ENCODE measurements at regions not wholly inside any gene's neighbourhood (a gene's known extent, or its start where the extent isn't known, plus 50 kb on each side); places are given as distances from the start of the nearest gene placed in this dataset.
"Not testable (repeated sequence)": the region's sequence is repeated elsewhere in the genome, so short reads cannot be mapped to it uniquely, and the experiment has no call there.

DNA sequence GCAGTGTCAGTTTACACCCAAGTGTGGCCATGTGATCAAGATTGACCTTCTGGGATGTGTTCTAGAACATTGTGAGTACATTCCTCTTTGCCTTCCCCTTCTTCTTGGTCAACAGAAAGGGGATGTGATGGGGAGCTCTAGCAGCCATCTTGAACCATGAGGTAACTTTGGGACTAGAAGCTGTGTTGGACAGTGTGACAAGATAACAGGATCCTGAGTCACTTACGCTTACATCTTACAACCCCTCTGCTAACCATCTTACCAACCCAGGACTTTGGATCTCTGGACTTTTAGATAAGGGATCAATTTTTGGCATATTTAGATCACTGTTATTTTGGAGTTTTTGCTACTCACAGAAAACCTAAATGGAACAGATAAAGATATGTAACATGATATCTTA is 625.6 kb downstream of the BCOR start:
- DNase-seq (ENCODE audit: low spot score) = no peak

DNA sequence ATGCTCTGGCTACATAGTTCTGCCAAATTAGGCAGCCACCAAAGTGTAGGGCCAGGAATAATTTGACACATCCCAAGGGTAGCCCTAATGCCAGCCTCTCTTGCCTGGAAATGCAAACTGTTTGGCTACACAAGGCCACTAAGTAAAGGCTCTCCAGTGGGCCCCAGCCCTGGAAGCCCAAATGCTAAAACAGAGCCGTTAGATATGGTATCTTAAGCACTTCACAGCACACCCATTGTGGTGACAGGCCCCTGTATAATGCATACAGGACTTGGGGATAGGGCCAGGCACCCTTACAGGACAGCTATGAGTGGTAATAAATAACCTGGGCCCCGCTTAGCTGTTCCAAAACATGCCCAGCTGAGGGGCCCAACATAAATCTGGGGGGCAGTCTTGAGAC is 623.9 kb downstream of the BCOR start:
- no peak for DNase-seq (ENCODE audit: low spot score)

DNA sequence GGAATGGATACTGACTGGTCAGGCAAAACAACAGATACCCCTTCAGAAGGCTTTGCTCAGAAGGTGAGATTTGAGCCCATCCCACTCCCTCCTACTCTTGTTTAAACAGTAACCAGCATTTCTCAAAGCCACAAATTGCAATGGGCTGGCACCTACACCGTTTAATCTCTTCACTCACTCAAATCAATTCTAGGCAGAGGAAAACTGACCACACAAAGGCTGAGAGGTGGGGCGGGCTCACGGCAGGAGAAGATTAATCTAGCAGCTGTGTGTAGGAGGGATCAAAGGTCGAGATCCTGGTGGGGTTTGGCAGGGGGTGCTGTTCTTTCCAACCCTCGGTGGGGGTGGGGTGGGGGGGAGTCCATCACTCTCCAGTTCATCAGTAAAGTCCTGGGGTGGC is 622.4 kb downstream of the BCOR start:
- DNase-seq (ENCODE audit: low spot score) = no peak

GRCh38 chrX:39476604-39477021 is 621.1 kb downstream of the BCOR start:
- no peak for DNase-seq (ENCODE audit: low spot score)

- no peak for DNase-seq (ENCODE audit: low spot score)
These were observed 620.6 kb downstream of the BCOR start for GRCh38 chrX:39477031-39477761.

DNA sequence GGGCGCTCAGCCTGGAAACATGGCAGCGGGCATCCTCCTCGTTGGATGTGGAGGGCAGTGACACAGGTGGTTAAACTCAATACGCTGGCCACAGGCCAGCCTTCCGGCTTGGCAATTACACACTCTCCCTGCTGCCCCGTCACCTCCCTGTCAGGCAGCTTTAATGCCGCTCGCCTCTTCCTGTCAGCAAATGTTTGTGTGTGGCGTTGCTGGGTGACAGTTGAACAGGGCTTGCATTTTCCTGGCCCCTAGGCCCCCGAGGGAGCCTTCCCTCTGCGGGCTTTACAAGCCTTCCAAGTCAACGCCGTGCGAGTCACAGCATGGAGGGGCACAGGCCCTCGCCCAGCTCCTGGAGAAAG is 620.0 kb downstream of the BCOR start:
- peak; percentile 67 for DNase-seq (ENCODE audit: low spot score)

GRCh38 chrX:39479856-39480255 is 617.9 kb downstream of the BCOR start:
- no peak for DNase-seq (ENCODE audit: low spot score)

GRCh38 chrX:39480963-39481362 is 616.8 kb downstream of the BCOR start:
- no peak for DNase-seq (ENCODE audit: low spot score)

DNA sequence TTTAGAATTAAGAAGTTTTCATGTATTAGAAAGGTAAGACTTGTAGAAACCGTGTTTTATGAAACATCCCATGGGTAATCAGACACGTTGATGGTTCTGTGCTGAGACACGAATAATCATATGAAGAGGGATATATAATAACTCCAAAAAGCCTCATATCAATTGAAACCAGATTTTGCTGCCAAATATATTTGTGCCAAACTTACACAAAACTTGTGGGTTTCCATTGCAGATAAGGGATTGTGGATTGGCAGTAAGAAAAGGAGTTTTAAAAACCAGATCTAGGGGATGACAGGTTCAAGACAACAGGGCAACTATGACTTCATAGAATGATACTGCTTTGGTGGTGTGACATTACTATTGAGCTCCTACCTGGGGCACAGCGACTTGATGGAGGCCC is 616.1 kb downstream of the BCOR start:
- no peak for DNase-seq (ENCODE audit: low spot score)

GRCh38 chrX:39484159-39485068 is 613.3 kb downstream of the BCOR start:
- DNase-seq (ENCODE audit: low spot score) = no peak

GRCh38 chrX:39487166-39487968 is 610.4 kb downstream of the BCOR start:
- DNase-seq (ENCODE audit: low spot score) = no peak

- DNase-seq (ENCODE audit: low spot score) = no peak
These were observed 609.8 kb downstream of the BCOR start for GRCh38 chrX:39487969-39488330.

DNA sequence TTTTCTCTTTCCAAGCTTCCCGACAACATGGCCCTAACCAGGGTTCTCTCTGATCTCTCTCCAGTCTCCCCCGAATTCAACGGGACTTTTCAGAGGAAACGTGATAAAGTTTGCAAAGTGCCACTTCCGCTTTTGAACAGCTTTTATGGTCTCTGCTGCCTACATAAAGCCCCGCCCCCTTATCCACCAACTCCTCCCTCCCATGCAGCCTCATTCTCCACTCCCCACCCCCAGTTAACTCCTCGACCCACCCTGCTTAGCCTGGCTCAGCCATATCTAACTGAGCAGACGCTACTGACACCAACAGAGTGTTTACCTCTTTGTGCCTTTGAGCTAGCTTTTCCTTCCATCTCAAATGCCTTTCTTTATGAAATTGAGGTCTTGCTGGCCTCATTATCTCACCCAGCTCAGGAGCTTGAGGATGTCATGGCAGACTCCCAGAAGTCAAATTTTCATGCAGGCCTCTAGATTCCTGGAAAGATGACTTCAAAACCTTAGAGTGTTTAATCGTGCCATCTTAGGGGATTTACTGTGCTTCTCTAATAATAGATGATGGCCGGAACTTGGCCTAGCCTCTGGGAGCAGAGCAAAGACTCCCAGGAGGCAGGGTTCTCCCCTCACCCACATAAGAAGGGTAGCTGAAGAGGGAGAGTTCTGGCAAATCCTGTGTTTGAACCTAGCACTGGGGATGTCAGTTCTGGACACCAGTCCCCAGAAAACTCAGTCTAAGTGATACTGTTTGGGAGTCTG is 606.0 kb downstream of the BCOR start:
- no peak for DNase-seq (ENCODE audit: low spot score)

DNA sequence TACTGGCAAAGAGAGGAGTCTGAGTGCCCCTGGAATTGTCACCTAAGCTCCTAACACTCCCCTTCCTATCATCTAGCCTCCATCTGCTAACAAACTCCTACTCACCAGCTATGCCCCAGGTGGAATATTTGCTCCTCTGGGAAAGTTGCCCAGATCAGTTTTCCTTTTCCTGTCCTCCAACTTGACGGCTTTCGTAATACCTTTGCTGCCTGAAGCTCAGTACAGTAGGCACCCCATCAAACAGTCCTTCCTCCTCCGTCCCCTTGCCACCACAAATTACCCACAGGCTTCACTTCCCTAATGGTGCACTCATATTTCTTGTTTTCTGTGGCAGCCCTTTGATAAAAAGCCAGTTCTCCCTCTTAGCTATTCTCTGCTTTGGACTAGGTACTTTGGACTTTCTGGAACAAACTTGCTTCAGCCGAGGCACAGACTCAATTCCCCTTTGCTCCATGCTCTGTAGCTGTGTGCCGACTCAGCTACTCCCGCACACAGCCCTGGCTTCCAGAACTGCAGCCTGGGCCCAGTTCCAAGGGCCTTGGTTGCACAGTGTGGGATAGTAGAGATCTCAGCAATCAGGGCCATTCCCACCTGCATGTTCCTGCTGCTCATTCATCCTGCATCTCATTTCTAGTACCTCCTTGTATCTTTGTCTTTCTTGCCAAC is 605.1 kb downstream of the BCOR start:
- DNase-seq (ENCODE audit: low spot score) = no peak

DNA sequence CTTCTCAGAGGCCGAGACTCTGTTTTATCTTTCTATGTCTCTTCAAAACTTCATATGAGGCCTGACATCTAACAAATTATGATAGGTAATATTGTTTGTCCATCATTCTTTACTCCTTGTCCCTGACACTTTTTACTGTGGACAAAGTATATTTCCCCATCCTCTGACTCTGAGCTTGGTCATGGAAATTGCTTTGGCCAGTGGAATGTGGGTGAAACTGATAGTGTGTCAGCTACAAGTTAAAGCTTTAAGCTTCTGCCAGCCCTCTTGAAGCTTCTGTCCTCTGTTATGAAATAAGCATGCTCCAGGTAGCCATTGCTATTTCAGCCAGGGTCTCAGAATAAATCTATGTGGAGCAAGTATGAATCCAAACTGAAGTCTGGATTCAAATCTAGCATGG is 604.6 kb downstream of the BCOR start:
- no peak for DNase-seq (ENCODE audit: low spot score)

DNA sequence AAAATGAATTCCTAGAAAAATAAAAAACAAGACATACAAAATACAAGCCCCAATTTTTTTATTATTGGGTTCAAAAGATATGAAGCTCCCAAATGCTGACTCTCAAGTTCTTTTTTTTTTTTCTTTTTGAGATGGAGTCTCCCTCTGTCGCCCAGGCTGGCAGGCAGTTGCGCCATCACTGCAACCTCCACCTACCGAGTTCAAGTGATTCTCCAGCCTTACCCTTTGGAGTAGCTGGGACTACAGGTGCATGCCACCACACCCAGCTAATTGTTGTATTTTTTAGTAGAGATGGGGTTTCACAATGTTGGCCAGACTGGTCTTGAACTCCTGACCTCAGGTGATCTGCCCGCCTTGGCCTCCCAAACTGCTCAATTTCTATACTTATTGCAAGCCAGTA is 600.6 kb downstream of the BCOR start:
- DNase-seq (ENCODE audit: low spot score) = not testable (repeated sequence)

DNA sequence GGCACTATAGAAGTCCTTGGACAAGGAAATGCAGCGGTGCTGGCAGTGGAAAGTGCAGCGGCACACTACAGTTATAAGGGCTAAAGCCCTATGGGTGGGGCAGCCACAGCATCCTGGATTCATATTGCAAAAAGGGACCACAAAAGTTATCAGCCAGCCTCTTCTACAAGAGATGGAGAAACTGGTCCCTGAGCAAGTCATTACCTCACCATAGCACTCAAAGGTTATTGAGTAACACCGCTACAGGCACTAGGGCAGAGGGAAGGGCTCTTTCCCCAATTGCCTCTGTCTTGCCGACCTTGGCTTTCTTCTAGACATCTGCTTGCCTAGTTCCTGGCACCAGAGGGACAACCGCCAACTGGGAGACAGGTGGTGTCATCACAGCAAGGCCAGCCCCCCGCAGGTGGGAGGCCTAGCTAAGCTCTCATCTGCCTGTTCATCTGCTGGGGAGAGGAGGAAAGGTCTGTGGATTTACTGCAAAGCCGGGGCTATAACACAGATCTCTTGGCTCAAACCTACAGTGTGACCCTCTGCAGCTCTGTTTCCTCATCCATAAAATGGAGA is 600.0 kb downstream of the BCOR start:
- no peak for DNase-seq (ENCODE audit: low spot score)

- DNase-seq (ENCODE audit: low spot score) = no peak
These were observed 597.8 kb downstream of the BCOR start for GRCh38 chrX:39499996-39500395.

DNA sequence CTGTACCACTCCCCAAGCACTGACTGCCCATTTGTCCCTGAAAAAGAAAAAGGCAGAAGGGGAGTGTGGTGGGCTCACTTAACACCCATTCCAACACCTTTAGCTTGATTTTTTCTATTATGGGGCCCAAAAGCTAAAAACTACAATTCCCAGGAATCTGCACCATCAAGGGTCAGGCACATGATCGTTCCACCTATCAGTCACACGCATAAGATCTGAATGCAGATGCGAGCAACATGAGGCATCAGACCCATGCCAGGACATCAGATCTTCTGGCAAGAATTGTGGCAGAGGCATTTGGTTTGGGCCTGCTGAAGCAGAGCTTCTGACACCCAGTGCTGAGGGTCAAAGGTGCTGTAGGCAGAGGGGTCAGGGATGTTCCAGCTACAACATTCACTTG is 595.9 kb downstream of the BCOR start:
- DNase-seq (ENCODE audit: low spot score) = no peak

- DNase-seq (ENCODE audit: low spot score) = no peak
These were observed 595.3 kb downstream of the BCOR start for GRCh38 chrX:39502486-39502885.

DNA sequence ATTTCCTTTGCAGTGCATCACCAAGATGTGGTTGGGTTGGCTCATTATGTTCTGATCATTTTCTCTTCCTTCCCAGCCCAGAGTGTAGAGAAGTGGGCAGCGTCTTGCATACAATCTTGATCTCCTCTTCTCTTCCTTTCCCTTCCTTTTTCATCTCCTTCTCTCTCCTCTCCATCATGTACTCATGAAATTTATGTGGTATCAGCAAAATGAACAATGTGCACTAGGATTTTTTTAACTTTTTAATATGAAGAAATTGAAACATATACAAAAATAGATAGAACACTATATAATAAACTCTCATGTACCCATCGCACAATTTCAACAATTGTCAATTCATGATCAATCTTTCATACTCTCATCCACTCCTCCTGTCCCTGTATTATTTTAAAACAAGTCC is 593.5 kb downstream of the BCOR start:
- no peak for DNase-seq (ENCODE audit: low spot score)
